AG08395 (cell line): ENCODE measurements at regions not wholly inside any gene's neighbourhood (a gene's known extent, or its start where the extent isn't known, plus 50 kb on each side); places are given as distances from the start of the nearest gene placed in this dataset.
"Not testable (repeated sequence)": the region's sequence is repeated elsewhere in the genome, so short reads cannot be mapped to it uniquely, and the experiment has no call there.

Experiments
- DNase-seq: peaks from one replicate; pipeline ENCODE4 v3.0.0; 2012; ENCODE audit warnings: mixed read lengths, low spot score

GRCh38 chr1:176396604-176397395 lies 66.2 kb upstream of the PAPPA2 start:
- not testable (repeated sequence) for DNase-seq

- DNase-seq, result no peak
These were observed 71.4 kb upstream of the PAPPA2 start for GRCh38 chr1:176391621-176392020.

GRCh38 chr1:176384841-176385240 lies 78.1 kb upstream of the PAPPA2 start:
- DNase-seq, result no peak

- no peak for DNase-seq
These were observed 80.8 kb upstream of the PAPPA2 start for GRCh38 chr1:176382163-176382562.

GRCh38 chr1:176379626-176380339 lies 83.2 kb upstream of the PAPPA2 start:
- no peak for DNase-seq

GRCh38 chr1:176374967-176375569 lies 87.9 kb upstream of the PAPPA2 start:
- peak; percentile 69 for DNase-seq

GRCh38 chr1:176364236-176364905 lies 98.6 kb upstream of the PAPPA2 start:
- no peak for DNase-seq

- DNase-seq, result not testable (repeated sequence)
These were observed 113.8 kb upstream of the PAPPA2 start for GRCh38 chr1:176349135-176349715.

GRCh38 chr1:176341656-176342055 lies 121.3 kb upstream of the PAPPA2 start:
- DNase-seq, result no peak

GRCh38 chr1:176338877-176339276 lies 124.1 kb upstream of the PAPPA2 start:
- no peak for DNase-seq

- no peak for DNase-seq
These were observed 123.7 kb upstream of the COP1 start for GRCh38 chr1:176330782-176331181.

GRCh38 chr1:176325664-176326063 lies 118.6 kb upstream of the COP1 start:
- DNase-seq, result no peak

GRCh38 chr1:176323472-176323871 lies 116.4 kb upstream of the COP1 start:
- no peak for DNase-seq

GRCh38 chr1:176315519-176316220 lies 108.6 kb upstream of the COP1 start:
- DNase-seq, result no peak

- DNase-seq, result not testable (repeated sequence)
These were observed 89.5 kb upstream of the COP1 start for GRCh38 chr1:176296602-176297001.

GRCh38 chr1:176285996-176286395 lies 78.9 kb upstream of the COP1 start:
- no peak for DNase-seq

GRCh38 chr1:176271572-176271971 lies 64.5 kb upstream of the COP1 start:
- no peak for DNase-seq
